ENCODE measurements at regions not wholly inside any gene's neighbourhood (a gene's known extent, or its start where the extent isn't known, plus 50 kb on each side); places are given as distances from the start of the nearest gene placed in this dataset.

DNA sequence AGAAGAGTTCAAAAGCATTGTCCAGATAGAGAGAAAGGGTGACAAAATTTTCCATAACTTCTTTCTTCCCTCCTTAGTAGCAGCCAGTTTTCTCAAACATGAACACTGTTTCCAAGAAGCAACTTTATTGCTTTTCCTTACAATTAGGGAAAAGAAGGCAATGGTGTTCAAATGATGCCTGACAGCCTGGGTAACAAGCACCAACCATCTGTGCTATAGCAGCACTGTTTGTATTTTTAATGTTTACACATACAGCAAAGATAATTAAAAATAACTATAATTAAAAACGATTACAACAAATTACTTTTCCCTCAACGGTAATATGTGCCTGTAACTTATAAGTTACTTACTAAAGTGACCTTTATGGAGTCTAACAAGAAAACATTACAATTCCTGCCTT, 450.6 kb upstream of the LMO3 start:
- TF ChIP-seq, protein P1, sequence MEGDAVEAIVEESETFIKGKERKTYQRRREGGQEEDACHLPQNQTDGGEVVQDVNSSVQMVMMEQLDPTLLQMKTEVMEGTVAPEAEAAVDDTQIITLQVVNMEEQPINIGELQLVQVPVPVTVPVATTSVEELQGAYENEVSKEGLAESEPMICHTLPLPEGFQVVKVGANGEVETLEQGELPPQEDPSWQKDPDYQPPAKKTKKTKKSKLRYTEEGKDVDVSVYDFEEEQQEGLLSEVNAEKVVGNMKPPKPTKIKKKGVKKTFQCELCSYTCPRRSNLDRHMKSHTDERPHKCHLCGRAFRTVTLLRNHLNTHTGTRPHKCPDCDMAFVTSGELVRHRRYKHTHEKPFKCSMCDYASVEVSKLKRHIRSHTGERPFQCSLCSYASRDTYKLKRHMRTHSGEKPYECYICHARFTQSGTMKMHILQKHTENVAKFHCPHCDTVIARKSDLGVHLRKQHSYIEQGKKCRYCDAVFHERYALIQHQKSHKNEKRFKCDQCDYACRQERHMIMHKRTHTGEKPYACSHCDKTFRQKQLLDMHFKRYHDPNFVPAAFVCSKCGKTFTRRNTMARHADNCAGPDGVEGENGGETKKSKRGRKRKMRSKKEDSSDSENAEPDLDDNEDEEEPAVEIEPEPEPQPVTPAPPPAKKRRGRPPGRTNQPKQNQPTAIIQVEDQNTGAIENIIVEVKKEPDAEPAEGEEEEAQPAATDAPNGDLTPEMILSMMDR (IDR thresholded peaks at IDR 0.05) = no peak
- no peak for TF ChIP-seq POLR2A (IDR thresholded peaks at IDR 0.05)

Data from Peyer's patch (tissue), 4 donors.